ENCODE measurements at regions not wholly inside any gene's neighbourhood (a gene's known extent, or its start where the extent isn't known, plus 50 kb on each side); places are given as distances from the start of the nearest gene placed in this dataset.

DNA sequence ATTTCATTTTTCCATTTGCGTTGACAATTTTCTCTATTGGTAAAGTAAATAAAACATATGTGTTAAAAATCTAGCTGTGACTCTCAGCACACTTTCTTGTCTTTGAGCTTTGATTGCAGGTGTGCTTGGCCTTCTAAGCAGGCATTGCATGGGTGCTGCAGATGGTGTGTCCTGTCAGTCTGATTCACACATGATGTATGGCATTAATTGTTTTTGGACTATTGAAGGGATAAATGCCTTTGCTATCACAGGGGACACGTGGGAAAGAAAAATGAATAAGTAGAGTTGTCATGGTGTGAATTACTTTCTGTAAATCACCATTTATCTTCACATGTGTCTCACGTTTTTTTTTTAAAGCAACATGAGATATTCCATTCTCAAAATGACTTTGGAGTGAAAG is 211.3 kb upstream of the NAV3 start:
- H3K27me3 ChIP-seq (ENCODE audit: insufficient read depth, low read length) = no peaks in the 10 kb centered on the region
- no peak overlapping the region for H3K4me2 ChIP-seq (ENCODE audit: low read length)
- no peak overlapping the region for H3K9ac ChIP-seq (ENCODE audit: low read length)
- H3K36me3 ChIP-seq (ENCODE audit: insufficient read depth, low read length) = no peaks in the 10 kb centered on the region
- H3K36me3 Mint-ChIP-seq (ENCODE audit: low read depth, unreplicated experiment) = no peaks in the 10 kb centered on the region
- no peak overlapping the region for H3K27ac ChIP-seq (ENCODE audit: low read depth, low read length)
- H3K79me2 ChIP-seq (ENCODE audit: insufficient read depth, low read length) = no peaks in the 10 kb centered on the region
- no peak overlapping the region for H2AFZ ChIP-seq (ENCODE audit: low read depth, low read length)
- H4K20me1 ChIP-seq (ENCODE audit: insufficient read depth, low read length) = no peaks in the 10 kb centered on the region
- H3K27ac Mint-ChIP-seq (ENCODE audit: unreplicated experiment) = no peak overlapping the region
- H3K4me3 ChIP-seq (ENCODE audit: insufficient read depth, low read depth, low read length) = no peak overlapping the region
- no peaks in the 10 kb centered on the region for H3K9me3 ChIP-seq (ENCODE audit: insufficient read depth, low read depth, low read length)
- TF ChIP-seq EZH2 (IDR thresholded peaks at IDR 0.05; ENCODE audit: insufficient read depth, low read length) = no peak
- H3K27me3 Mint-ChIP-seq (ENCODE audit: low read depth, unreplicated experiment) = no peaks in the 10 kb centered on the region
- no peak for FAIRE-seq
- no peaks in the 10 kb centered on the region for H3K4me1 ChIP-seq (ENCODE audit: insufficient read depth, low read length)
- no peak for DNase-seq (ENCODE audit: low read depth)
- H3K9me3 Mint-ChIP-seq (ENCODE audit: unreplicated experiment) = peaks cover 6% of the 10 kb centered on the region
- H3K4me1 Mint-ChIP-seq (ENCODE audit: low read depth, unreplicated experiment) = no peaks in the 10 kb centered on the region
- no peak overlapping the region for H3K4me3 Mint-ChIP-seq (ENCODE audit: unreplicated experiment)

DNA sequence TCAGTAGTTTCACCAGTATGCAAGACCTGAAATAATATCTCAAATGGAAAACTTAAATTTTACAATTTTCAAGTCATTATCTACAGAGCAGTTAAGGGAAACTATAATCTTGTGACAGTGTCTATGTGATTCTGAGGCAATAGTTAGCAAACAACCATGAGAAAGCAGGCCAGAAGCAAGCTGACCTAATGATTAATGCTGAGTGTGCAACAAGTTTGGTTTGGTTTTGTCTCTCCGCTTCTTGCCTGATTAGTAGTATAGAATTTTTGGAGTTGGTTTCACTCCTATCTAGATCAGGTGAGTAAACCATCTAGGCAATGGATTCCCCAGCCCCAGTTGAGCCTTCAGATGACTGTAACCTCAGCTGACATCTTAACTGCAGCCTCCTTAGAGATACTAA is 212.9 kb upstream of the NAV3 start:
- Histone ChIP-seq H3K9ac (ENCODE audit: low read length) (no peak overlapping the region), H3K27me3 (ENCODE audit: insufficient read depth, low read length) (no peaks in the 10 kb centered on the region), H3K4me3 (ENCODE audit: insufficient read depth, low read depth, low read length) (no peak overlapping the region), H3K27ac (ENCODE audit: low read depth, low read length) (no peak overlapping the region), H3K79me2 (ENCODE audit: insufficient read depth, low read length) (no peaks in the 10 kb centered on the region), H2AFZ (ENCODE audit: low read depth, low read length) (no peak overlapping the region), H3K9me3 (ENCODE audit: insufficient read depth, low read depth, low read length) (no peaks in the 10 kb centered on the region), H3K4me2 (ENCODE audit: low read length) (no peak overlapping the region), H3K4me1 (ENCODE audit: insufficient read depth, low read length) (no peaks in the 10 kb centered on the region), H4K20me1 (ENCODE audit: insufficient read depth, low read length) (no peaks in the 10 kb centered on the region), H3K36me3 (ENCODE audit: insufficient read depth, low read length) (no peaks in the 10 kb centered on the region)
- no peak for FAIRE-seq
- TF ChIP-seq, protein P1, sequence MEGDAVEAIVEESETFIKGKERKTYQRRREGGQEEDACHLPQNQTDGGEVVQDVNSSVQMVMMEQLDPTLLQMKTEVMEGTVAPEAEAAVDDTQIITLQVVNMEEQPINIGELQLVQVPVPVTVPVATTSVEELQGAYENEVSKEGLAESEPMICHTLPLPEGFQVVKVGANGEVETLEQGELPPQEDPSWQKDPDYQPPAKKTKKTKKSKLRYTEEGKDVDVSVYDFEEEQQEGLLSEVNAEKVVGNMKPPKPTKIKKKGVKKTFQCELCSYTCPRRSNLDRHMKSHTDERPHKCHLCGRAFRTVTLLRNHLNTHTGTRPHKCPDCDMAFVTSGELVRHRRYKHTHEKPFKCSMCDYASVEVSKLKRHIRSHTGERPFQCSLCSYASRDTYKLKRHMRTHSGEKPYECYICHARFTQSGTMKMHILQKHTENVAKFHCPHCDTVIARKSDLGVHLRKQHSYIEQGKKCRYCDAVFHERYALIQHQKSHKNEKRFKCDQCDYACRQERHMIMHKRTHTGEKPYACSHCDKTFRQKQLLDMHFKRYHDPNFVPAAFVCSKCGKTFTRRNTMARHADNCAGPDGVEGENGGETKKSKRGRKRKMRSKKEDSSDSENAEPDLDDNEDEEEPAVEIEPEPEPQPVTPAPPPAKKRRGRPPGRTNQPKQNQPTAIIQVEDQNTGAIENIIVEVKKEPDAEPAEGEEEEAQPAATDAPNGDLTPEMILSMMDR (IDR thresholded peaks at IDR 0.05; ENCODE audit: insufficient read depth, low read depth, low read length) = no peak
- H3K4me3 Mint-ChIP-seq (ENCODE audit: unreplicated experiment) = no peak overlapping the region
- DNase-seq (ENCODE audit: low read depth) = no peak
- no peak overlapping the region for H3K27ac Mint-ChIP-seq (ENCODE audit: unreplicated experiment)
- H3K36me3 Mint-ChIP-seq (ENCODE audit: low read depth, unreplicated experiment) = no peaks in the 10 kb centered on the region
- peaks cover 2% of the 10 kb centered on the region for H3K4me1 Mint-ChIP-seq (ENCODE audit: low read depth, unreplicated experiment)
- no peaks in the 10 kb centered on the region for H3K27me3 Mint-ChIP-seq (ENCODE audit: low read depth, unreplicated experiment)
- peaks cover 6% of the 10 kb centered on the region for H3K9me3 Mint-ChIP-seq (ENCODE audit: unreplicated experiment)

DNA sequence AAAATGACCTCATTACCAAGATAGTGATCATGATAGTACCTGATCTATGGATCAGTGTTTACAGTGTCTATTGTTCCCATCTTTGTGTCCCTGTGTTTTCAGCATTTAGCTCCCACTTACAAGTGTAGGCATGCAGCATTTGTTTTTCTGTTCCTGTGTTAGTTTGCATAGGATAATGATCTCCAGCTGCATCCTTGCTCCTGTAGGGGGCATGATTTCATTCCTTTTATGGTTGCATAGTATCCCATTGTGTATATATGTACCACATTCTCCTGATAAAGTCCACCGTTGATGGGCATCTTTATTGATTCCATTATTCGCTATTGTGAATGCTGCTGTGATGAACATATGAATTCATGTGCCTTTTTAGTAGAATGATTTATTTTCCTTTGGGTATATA is 215.4 kb upstream of the NAV3 start:
- H4K20me1 ChIP-seq (ENCODE audit: insufficient read depth, low read length) = no peaks in the 10 kb centered on the region
- no peak overlapping the region for H3K4me2 ChIP-seq (ENCODE audit: low read length)
- no peaks in the 10 kb centered on the region for H3K36me3 ChIP-seq (ENCODE audit: insufficient read depth, low read length)
- Mint-ChIP-seq H3K27ac (ENCODE audit: unreplicated experiment) (no peak overlapping the region), H3K4me1 (ENCODE audit: low read depth, unreplicated experiment) (peaks cover 2% of the 10 kb centered on the region), H3K27me3 (ENCODE audit: low read depth, unreplicated experiment) (no peaks in the 10 kb centered on the region), H3K4me3 (ENCODE audit: unreplicated experiment) (no peak overlapping the region), H3K9me3 (ENCODE audit: unreplicated experiment) (peaks cover 6% of the 10 kb centered on the region), H3K36me3 (ENCODE audit: low read depth, unreplicated experiment) (no peaks in the 10 kb centered on the region)
- H3K4me3 ChIP-seq (ENCODE audit: insufficient read depth, low read depth, low read length) = no peak overlapping the region
- H3K4me1 ChIP-seq (ENCODE audit: insufficient read depth, low read length) = no peaks in the 10 kb centered on the region
- FAIRE-seq (no peak), DNase-seq (ENCODE audit: low read depth) (no peak)
- H3K9me3 ChIP-seq (ENCODE audit: insufficient read depth, low read depth, low read length) = no peaks in the 10 kb centered on the region
- TF ChIP-seq EZH2 (IDR thresholded peaks at IDR 0.05; ENCODE audit: insufficient read depth, low read length) = no peak
- TF ChIP-seq, protein P1 (IDR thresholded peaks at IDR 0.05; ENCODE audit: insufficient read depth, low read depth, low read length) = peak; percentile 42
- H3K27ac ChIP-seq (ENCODE audit: low read depth, low read length) = no peak overlapping the region
- no peak overlapping the region for H2AFZ ChIP-seq (ENCODE audit: low read depth, low read length)
- no peaks in the 10 kb centered on the region for H3K27me3 ChIP-seq (ENCODE audit: insufficient read depth, low read length)
- H3K9ac ChIP-seq (ENCODE audit: low read length) = no peak overlapping the region
- no peaks in the 10 kb centered on the region for H3K79me2 ChIP-seq (ENCODE audit: insufficient read depth, low read length)

Data from astrocyte (in vitro differentiated cells and primary cell).